ENCODE measurements at regions not wholly inside any gene's neighbourhood (a gene's known extent, or its start where the extent isn't known, plus 50 kb on each side); places are given as distances from the start of the nearest gene placed in this dataset.
A peak's percentile ranks its signal among the peaks of the same experiment; 100 is the strongest.

DNA sequence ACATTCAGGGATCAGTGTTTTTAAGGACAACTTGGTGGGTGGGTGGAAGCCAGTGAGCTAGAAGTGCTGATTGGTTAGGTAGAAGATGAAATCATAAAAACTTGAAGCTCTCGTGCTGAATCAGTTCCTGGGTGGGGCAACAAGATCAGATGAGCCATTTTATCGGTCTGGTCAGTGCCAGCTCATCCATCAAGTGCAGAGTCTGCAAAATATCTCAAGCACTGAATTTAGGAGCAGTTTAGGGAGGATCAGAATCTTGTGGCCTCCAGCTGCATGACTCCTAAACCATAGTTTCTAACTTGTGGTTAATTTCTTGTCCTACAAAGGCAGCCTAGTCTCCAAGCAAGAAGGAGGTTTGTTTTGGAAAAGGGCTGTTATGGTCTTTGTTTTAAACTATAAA, 166.4 kb downstream of the FAM170A start:
- Histone ChIP-seq H3K27me3 (ENCODE audit: control insufficient read depth, insufficient read depth) (no peaks in the 10 kb centered on the region), H3K4me3 (ENCODE audit: low read length) (no peak overlapping the region), H3K9me3 (ENCODE audit: control insufficient read depth, low read length) (no peaks in the 10 kb centered on the region), H3K4me1 (ENCODE audit: control insufficient read depth, insufficient read depth, low read length) (no peaks in the 10 kb centered on the region), H3K27ac (ENCODE audit: low read length) (no peak overlapping the region)
- DNase-seq = no peak
- ATAC-seq = no peak
- intact Hi-C loops (cut with DNase I) = no loop called here
- WGBS = 35% methylated on average over 2 of the region's 2 CpGs

DNA sequence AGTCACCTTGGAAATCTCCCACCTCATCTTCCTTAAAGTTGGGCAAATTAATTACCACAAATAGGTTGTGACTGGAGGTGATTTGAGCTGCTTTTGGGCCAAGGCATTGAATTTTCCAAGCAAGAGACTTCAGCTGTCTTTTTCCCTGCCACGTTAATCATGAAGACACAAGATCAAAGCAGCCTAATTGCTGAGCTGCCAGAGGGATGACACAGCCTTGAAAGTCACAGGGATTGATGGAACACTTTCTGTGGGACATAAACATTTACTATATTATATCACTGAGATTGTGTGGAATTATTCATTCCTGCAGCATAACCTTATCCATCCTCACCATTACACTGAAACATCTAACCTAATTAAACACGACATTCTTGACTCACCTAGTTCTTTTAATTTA, 172.2 kb downstream of the FAM170A start:
- Histone ChIP-seq H3K27ac (ENCODE audit: low read length) (no peak overlapping the region), H3K4me1 (ENCODE audit: control insufficient read depth, insufficient read depth, low read length) (no peaks in the 10 kb centered on the region), H3K27me3 (ENCODE audit: control insufficient read depth, insufficient read depth) (no peaks in the 10 kb centered on the region), H3K4me3 (ENCODE audit: low read length) (no peak overlapping the region), H3K9me3 (ENCODE audit: control insufficient read depth, low read length) (no peaks in the 10 kb centered on the region)
- intact Hi-C loops (cut with DNase I) = no loop called here
- WGBS = 71% methylated on average over 2 of the region's 2 CpGs
- ATAC-seq (no peak), DNase-seq (no peak)

DNA sequence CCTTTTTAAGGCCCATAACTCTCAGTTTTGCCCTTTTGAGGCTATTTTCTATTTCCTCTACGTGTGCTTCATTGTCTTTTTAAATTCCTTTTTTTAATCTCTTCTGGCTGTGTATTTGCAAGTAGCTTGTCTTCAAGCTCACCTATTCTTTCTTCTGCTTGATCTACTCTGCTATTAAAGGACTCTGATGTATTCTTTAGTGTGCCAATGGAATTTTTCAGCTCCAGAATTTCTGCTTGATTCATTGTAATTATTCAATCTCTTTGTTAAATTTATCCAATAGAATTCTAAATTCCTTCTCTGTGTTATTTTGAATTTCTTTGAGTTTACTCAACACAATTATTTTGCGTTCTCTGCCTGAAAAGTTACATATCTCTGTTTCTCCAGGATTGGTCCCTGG, 178.7 kb downstream of the FAM170A start:
- intact Hi-C loops (cut with DNase I) = no loop called here
- no peaks in the 10 kb centered on the region for H3K9me3 ChIP-seq (ENCODE audit: control insufficient read depth, low read length)
- H3K27me3 ChIP-seq (ENCODE audit: control insufficient read depth, insufficient read depth) = no peaks in the 10 kb centered on the region
- DNase-seq = no peak
- no peak overlapping the region for H3K27ac ChIP-seq (ENCODE audit: low read length)
- H3K4me3 ChIP-seq (ENCODE audit: low read length) = no peak overlapping the region
- H3K4me1 ChIP-seq (ENCODE audit: control insufficient read depth, insufficient read depth, low read length) = no peaks in the 10 kb centered on the region
- WGBS = 81% methylated on average over 2 of the region's 2 CpGs
- no peak for ATAC-seq

DNA sequence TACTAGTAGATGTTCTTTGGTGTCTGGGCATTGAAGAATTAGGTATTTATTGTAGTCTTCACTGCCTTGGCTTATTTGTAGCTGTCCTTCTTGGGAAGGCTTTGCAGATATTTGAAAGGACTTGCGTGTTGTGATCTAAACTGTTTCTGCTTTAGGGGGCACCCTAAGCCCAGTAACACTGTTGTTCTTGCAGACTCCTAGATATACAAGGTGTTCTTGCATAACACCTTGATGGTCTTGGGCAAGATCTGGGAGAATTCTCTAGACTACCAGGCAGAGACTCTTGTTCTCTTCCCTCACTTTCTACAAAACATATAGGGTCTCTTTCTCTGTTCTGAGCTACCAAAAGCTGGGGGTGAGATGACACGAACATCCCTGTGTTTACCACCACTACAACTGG, 179.1 kb downstream of the FAM170A start:
- no peak overlapping the region for H3K27ac ChIP-seq (ENCODE audit: low read length)
- no peak overlapping the region for H3K4me3 ChIP-seq (ENCODE audit: low read length)
- intact Hi-C loops (cut with DNase I) = no loop called here
- DNase-seq (no peak), ATAC-seq (no peak)
- no peaks in the 10 kb centered on the region for H3K27me3 ChIP-seq (ENCODE audit: control insufficient read depth, insufficient read depth)
- no peaks in the 10 kb centered on the region for H3K4me1 ChIP-seq (ENCODE audit: control insufficient read depth, insufficient read depth, low read length)
- 83% methylated on average over 2 of the region's 2 CpGs for WGBS
- H3K9me3 ChIP-seq (ENCODE audit: control insufficient read depth, low read length) = no peaks in the 10 kb centered on the region

DNA sequence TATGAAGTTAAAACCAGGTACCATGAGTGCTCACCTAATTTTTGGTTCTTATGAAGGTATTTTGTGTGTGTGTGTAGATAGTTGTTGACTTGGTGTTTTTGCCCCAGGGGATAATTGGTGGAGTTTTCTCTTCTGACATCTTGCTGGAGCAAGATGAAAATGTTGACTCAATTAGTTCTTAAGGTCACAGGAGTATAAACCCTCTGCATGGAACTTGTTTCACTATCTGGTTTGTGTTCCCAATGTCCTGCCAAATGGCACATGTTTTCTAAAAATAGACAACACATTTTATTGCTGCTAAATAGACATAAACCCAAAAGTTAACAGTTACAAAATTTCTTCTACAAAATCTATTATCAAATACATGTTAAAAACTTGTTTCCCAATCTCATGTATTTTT, 180.9 kb downstream of the FAM170A start:
- no peaks in the 10 kb centered on the region for H3K9me3 ChIP-seq (ENCODE audit: control insufficient read depth, low read length)
- ATAC-seq = peak in 1 of 2 donors; percentile 26

DNA sequence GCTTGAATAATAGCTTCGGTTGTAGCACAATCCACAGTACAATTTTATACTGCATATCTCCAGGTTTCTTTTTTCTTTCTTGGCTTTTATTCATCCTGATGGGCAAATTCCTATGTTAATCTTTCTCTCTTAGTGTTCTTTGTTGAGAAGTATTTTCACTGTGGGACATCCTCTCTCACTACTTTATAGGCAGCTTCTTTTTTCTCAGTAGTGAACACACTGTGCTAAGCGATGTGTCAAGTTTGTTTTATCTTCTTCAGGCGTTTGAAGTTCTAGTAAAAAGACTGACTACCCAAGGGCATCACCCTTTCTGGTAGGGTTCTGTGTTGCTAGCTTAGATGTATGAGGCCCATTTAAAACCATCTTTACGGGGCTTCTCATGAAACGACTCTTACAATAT, 182.1 kb downstream of the FAM170A start:
- Histone ChIP-seq H3K27ac (ENCODE audit: low read length) (no peak overlapping the region), H3K4me3 (ENCODE audit: low read length) (no peak overlapping the region), H3K9me3 (ENCODE audit: control insufficient read depth, low read length) (no peaks in the 10 kb centered on the region), H3K4me1 (ENCODE audit: control insufficient read depth, insufficient read depth, low read length) (no peaks in the 10 kb centered on the region), H3K27me3 (ENCODE audit: control insufficient read depth, insufficient read depth) (no peaks in the 10 kb centered on the region)
- intact Hi-C loops (cut with DNase I) = no loop called here
- WGBS = 72% methylated on average over 5 of the region's 5 CpGs
- DNase-seq (no peak), ATAC-seq (no peak)

More for the DNA sequence above, 180.9 kb downstream of the FAM170A start:
- H3K4me1 ChIP-seq (ENCODE audit: control insufficient read depth, insufficient read depth, low read length) = no peaks in the 10 kb centered on the region
- DNase-seq = no peak
- no peaks in the 10 kb centered on the region for H3K27me3 ChIP-seq (ENCODE audit: control insufficient read depth, insufficient read depth)
- H3K27ac ChIP-seq (ENCODE audit: low read length) = no peak overlapping the region
- no peak overlapping the region for H3K4me3 ChIP-seq (ENCODE audit: low read length)
- intact Hi-C loops (cut with DNase I) = no loop called here

DNA sequence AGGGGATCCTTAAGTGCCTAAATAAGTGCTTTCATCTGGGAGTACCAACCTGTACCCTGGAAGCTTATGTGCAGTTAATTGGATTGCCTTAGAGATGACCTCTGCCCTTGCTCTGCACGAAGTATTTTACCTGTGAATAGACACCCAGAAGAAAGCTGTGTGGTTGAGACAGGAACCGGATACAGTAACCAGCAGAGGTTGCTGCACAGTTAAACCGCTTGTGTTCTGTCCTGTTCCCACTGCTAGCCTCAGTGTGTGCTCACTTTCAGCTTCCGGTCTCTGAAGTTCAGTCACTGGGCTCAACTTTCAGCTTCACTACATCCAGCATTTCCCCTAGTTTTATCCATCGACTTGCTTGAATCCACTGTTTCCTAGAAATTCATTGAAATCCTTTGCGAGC, 185.3 kb downstream of the FAM170A start:
- Histone ChIP-seq H3K4me3 (ENCODE audit: low read length) (no peak overlapping the region), H3K4me1 (ENCODE audit: control insufficient read depth, insufficient read depth, low read length) (no peaks in the 10 kb centered on the region), H3K27me3 (ENCODE audit: control insufficient read depth, insufficient read depth) (no peaks in the 10 kb centered on the region), H3K27ac (ENCODE audit: low read length) (no peak overlapping the region), H3K9me3 (ENCODE audit: control insufficient read depth, low read length) (no peaks in the 10 kb centered on the region)
- intact Hi-C loops (cut with DNase I) = no loop called here
- DNase-seq (no peak), ATAC-seq (no peak)
- 88% methylated on average over 6 of the region's 6 CpGs for WGBS

DNA sequence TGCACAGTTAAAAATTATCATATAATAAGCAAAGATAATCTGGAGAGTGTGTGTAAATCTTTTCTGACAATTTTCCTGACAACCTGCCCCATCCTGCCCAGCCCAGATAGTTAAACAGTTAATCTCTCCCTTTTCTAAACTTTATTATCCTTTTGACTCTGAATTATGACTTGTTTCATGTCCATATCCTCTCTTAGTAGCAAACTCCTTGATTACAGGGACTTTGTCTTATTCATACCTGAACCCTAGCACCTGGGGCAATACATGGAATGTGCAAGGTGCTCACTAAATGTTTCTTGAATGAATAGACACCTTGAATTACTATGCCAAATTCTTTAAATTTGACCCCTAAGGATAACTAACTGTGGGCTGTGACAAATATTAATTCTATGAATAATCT, 186.7 kb downstream of the FAM170A start:
- no peaks in the 10 kb centered on the region for H3K9me3 ChIP-seq (ENCODE audit: control insufficient read depth, low read length)
- H3K27me3 ChIP-seq (ENCODE audit: control insufficient read depth, insufficient read depth) = no peaks in the 10 kb centered on the region
- intact Hi-C loops (cut with DNase I) = no loop called here
- H3K27ac ChIP-seq (ENCODE audit: low read length) = no peak overlapping the region
- ATAC-seq (no peak), DNase-seq (no peak)
- H3K4me1 ChIP-seq (ENCODE audit: control insufficient read depth, insufficient read depth, low read length) = no peaks in the 10 kb centered on the region
- no peak overlapping the region for H3K4me3 ChIP-seq (ENCODE audit: low read length)

DNA sequence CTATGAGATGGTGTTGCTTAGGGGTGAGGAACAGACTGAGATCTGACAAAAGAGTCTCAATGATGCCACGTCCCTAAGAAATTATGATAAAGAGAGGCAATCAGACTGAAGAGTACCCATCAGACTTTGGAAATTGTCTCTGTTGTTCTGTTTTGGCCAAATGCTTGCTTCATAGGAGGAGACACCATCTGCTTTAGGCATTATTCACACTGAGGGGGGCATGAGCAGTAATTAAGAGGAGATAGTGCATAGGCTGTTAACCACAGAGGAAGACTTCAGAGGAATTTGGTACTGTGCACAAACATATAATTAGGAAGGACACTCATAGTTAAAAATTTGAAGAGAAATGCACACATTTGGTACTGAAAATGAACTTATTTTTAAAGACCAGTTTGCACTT, 190.7 kb downstream of the FAM170A start:
- Histone ChIP-seq H3K4me1 (ENCODE audit: control insufficient read depth, insufficient read depth, low read length) (no peaks in the 10 kb centered on the region), H3K27ac (ENCODE audit: low read length) (no peak overlapping the region), H3K9me3 (ENCODE audit: control insufficient read depth, low read length) (no peaks in the 10 kb centered on the region), H3K4me3 (ENCODE audit: low read length) (no peak overlapping the region), H3K27me3 (ENCODE audit: control insufficient read depth, insufficient read depth) (no peaks in the 10 kb centered on the region)
- WGBS = 70% methylated on average over 1 of the region's 1 CpG
- intact Hi-C loops (cut with DNase I) = no loop called here
- ATAC-seq (no peak), DNase-seq (no peak)

DNA sequence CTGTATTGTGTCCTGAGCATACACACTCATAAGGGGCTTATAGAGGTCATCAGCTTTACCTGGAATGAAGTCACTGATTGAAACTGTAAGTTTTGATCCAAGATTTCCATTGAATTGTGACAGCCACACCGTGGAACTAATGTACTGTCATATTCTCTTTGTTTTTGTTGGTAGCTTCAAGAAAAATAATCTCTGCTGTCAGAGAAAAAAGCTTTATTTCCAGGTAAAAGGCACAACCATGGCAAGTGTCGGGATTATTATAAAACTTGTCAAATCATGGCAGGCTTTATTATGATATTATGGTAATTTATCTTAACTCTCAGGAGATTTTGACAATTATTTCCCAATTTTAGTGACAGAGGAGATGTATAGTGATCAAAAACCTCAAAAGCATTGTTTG, 191.2 kb downstream of the FAM170A start:
- DNase-seq (no peak), ATAC-seq (no peak)
- WGBS = 65% methylated on average over 2 of the region's 2 CpGs
- H3K27me3 ChIP-seq (ENCODE audit: control insufficient read depth, insufficient read depth) = no peaks in the 10 kb centered on the region
- no peaks in the 10 kb centered on the region for H3K9me3 ChIP-seq (ENCODE audit: control insufficient read depth, low read length)
- no peaks in the 10 kb centered on the region for H3K4me1 ChIP-seq (ENCODE audit: control insufficient read depth, insufficient read depth, low read length)
- H3K4me3 ChIP-seq (ENCODE audit: low read length) = no peak overlapping the region
- intact Hi-C loops (cut with DNase I) = no loop called here
- H3K27ac ChIP-seq (ENCODE audit: low read length) = no peak overlapping the region

DNA sequence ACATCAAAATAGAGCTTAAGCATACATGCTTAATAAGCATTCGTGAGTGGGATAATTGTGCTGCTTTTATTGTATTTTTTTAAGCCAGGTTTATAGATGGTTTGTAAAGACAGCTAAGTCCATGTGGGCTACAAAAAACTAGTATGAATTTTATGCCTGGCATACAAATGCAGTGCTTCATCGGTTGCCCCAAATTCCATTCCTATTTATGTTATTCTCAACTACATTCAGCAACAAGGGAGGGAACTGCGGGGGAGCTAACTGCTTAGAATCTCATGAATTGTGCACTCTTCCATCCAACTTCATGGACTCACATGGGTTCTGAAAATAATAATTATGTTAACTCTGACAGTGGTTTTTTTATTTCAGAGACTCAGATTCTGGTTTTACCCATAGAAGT, 199.2 kb downstream of the FAM170A start:
- intact Hi-C loops (cut with DNase I) = no loop called here
- no peak overlapping the region for H3K4me3 ChIP-seq (ENCODE audit: low read length)
- 69% methylated on average over 3 of the region's 3 CpGs for WGBS

DNA sequence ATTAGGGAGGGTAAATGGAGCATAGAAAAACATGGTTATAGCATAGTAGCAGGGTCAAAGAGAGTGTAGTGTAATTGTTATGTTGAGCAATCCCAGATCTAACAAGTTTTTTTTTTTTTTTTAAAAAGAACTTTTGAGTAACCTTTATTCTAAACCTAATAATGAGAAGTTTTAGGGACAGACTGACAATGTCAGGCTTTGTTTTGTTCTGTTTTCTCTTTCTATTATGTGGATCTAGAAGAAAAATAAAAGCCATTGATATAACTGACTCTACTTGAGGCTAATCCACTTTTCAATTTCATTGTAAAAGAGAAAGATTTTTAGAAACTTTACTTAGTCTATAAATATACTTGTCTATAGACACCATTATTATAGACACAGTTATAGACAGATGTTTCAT, 200.0 kb downstream of the FAM170A start:
- ATAC-seq (no peak), DNase-seq (no peak)
- intact Hi-C loops (cut with DNase I) = no loop called here
- Histone ChIP-seq H3K27ac (ENCODE audit: low read length) (no peak overlapping the region), H3K27me3 (ENCODE audit: control insufficient read depth, insufficient read depth) (no peaks in the 10 kb centered on the region), H3K9me3 (ENCODE audit: control insufficient read depth, low read length) (no peaks in the 10 kb centered on the region), H3K4me1 (ENCODE audit: control insufficient read depth, insufficient read depth, low read length) (no peaks in the 10 kb centered on the region), H3K4me3 (ENCODE audit: low read length) (no peak overlapping the region)

More for the DNA sequence above, 199.2 kb downstream of the FAM170A start:
- DNase-seq (no peak), ATAC-seq (no peak)
- no peaks in the 10 kb centered on the region for H3K27me3 ChIP-seq (ENCODE audit: control insufficient read depth, insufficient read depth)
- no peaks in the 10 kb centered on the region for H3K9me3 ChIP-seq (ENCODE audit: control insufficient read depth, low read length)
- no peaks in the 10 kb centered on the region for H3K4me1 ChIP-seq (ENCODE audit: control insufficient read depth, insufficient read depth, low read length)
- H3K27ac ChIP-seq (ENCODE audit: low read length) = no peak overlapping the region
